BE2C (cell line): ENCODE measurements at regions not wholly inside any gene's neighbourhood (a gene's known extent, or its start where the extent isn't known, plus 50 kb on each side); places are given as distances from the start of the nearest gene placed in this dataset.

ENCODE experiments used
- DNase-seq: peaks from one replicate; pipeline ENCODE4 v3.0.0-alpha.2; 2020
- H3K27me3 ChIP-seq: fragments of 250-450 bp; sonication (Bioruptor Pico); 2 replicates; pipeline ENCODE4 v1.5.1; 2020; ENCODE audit warnings: mild to moderate bottlenecking
- H3K36me3 ChIP-seq: fragments of 250-450 bp; sonication (Bioruptor Pico); 2 replicates; pipeline ENCODE4 v1.5.1; 2020; ENCODE audit warnings: mild to moderate bottlenecking
- H3K4me1 ChIP-seq: fragments of 250-450 bp; sonication (Bioruptor Pico); 2 replicates; pipeline ENCODE4 v1.5.1; 2020
- H3K4me3 ChIP-seq: 2 replicates; pipeline ENCODE4 v1.5.1; 2011; ENCODE audit warnings: low read depth, low read length
- H3K9me3 ChIP-seq: fragments of 250-450 bp; sonication (Bioruptor Pico); 2 replicates; pipeline ENCODE4 v1.5.1; 2020
- TF ChIP-seq, protein P1 (sequence below): IDR thresholded peaks from 2 replicates; pipeline ENCODE4 v1.5.1; 2012; ENCODE audit warnings: mild to moderate bottlenecking, low read depth, low read length

DNA sequence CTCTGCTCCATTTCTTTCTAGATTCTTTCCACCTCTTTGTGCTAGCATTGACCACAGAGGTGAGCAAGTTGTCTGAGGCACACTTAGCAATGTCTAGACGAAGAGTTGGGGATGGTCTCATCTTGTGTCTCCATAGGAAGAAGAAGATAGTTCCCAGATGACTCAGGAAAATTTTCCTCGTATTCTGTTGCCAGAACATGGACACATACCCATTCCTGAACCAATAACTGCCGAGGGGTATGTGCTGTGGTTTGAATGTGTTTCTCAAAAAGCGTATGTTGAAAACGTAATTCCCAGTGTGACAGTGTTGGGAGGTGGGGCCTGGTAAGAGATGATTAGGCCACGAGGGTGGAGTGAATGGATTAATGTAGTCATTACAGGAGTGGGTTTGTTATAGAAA is 107.5 kb upstream of the GALNT15 start:
- no peaks in the 10 kb centered on the region for H3K9me3 ChIP-seq
- TF ChIP-seq, protein P1, sequence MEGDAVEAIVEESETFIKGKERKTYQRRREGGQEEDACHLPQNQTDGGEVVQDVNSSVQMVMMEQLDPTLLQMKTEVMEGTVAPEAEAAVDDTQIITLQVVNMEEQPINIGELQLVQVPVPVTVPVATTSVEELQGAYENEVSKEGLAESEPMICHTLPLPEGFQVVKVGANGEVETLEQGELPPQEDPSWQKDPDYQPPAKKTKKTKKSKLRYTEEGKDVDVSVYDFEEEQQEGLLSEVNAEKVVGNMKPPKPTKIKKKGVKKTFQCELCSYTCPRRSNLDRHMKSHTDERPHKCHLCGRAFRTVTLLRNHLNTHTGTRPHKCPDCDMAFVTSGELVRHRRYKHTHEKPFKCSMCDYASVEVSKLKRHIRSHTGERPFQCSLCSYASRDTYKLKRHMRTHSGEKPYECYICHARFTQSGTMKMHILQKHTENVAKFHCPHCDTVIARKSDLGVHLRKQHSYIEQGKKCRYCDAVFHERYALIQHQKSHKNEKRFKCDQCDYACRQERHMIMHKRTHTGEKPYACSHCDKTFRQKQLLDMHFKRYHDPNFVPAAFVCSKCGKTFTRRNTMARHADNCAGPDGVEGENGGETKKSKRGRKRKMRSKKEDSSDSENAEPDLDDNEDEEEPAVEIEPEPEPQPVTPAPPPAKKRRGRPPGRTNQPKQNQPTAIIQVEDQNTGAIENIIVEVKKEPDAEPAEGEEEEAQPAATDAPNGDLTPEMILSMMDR: no peak
- DNase-seq: no peak
- no peak overlapping the region for H3K4me3 ChIP-seq
- H3K27me3 ChIP-seq: no peaks in the 10 kb centered on the region
- peaks cover 3% of the 10 kb centered on the region for H3K4me1 ChIP-seq
- no peaks in the 10 kb centered on the region for H3K36me3 ChIP-seq

DNA sequence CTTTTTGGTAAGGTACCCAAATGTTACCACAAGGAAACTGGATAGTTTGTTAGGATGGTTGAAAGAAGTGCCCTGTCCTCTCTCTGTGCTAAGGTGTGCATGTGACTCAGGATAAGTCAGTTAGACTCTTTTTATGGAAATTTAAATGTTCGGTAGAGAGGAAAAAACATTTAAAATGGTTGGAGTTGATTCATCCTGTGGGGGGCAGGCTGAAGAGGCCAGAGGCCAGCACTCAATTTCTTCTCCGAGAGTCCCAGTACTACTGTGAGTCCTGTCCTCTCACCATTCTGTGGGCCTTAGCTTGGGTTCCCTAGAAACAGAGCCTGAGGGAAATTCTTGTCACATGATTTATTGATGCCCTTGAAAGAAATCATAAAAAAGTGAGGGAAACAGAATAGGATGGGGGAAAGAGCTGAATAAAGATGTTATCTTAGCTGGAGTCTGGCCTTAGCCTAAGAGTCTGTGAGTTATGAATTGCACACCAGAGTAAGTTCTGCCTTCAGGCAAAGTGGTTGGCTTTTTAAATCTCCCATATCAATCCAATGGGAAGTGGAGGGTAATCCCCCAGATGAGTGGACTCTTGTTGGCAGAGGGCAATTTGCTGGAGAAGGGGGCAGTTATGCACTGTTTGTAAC is 106.5 kb upstream of the GALNT15 start:
- H3K9me3 ChIP-seq: no peaks in the 10 kb centered on the region
- TF ChIP-seq, protein P1: no peak
- peaks cover 3% of the 10 kb centered on the region for H3K4me1 ChIP-seq
- H3K4me3 ChIP-seq: no peak overlapping the region
- no peaks in the 10 kb centered on the region for H3K36me3 ChIP-seq
- DNase-seq: peak; percentile 39
- no peaks in the 10 kb centered on the region for H3K27me3 ChIP-seq

DNA sequence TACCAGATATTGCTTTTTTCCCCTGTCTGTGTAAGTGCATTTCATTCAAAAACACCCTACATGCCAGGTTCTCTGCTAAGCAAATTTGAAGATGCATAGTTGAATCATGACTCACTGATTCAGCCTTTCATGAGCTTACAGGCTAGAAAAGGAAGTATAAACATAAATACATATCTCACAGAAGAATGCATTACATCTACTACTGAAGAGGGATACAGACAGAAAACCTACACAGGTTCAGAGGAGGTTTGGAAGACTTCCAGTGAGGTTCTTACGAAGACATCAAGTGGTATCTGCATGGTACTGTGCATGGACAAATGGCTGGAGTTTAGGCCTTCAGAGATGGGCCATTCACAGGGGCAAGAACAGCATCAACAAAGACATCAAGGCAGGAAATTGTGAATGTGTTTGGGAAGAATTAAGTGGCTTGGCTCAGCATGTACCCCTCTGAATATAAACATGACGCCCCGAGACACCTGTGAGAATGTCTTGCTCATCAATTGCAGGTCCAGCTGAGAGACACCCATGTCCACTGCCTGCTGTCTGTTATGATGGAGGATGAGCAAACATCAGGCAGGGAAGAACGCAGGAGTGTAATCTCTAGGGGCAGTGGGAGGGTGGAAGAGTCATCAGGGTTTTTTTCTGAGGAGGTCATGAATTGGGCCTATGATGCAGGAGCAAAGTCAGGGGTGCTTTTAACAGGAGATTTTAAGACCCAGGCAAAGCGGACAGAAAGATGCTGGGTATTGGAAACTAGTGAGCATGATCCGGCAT is 105.1 kb upstream of the GALNT15 start:
- no peak for DNase-seq
- H3K4me1 ChIP-seq: peaks cover 3% of the 10 kb centered on the region
- no peaks in the 10 kb centered on the region for H3K36me3 ChIP-seq
- TF ChIP-seq, protein P1: no peak
- H3K27me3 ChIP-seq: no peaks in the 10 kb centered on the region
- no peak overlapping the region for H3K4me3 ChIP-seq
- H3K9me3 ChIP-seq: no peaks in the 10 kb centered on the region

DNA sequence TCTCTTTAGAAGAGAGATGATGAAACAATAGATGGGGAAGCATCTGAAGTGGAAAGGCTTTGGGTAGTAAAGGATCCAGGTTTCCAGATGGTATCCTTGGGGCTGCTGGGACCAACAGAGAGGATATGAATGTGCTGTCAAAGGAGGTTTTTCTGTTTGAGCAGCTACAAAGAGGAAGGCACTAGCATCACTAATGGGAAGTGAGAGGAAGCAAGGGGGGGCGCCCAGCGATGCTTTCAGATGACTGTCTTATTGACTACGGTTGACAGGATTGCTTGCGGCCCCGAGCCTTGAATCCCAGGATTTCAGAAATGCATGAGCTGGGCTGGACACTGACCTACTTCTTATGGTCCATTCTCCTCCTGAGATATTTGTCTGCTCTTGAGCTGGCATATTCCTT is 103.8 kb upstream of the GALNT15 start:
- Histone ChIP-seq H3K4me3 (no peak overlapping the region), H3K36me3 (no peaks in the 10 kb centered on the region), H3K27me3 (no peaks in the 10 kb centered on the region), H3K9me3 (no peaks in the 10 kb centered on the region), H3K4me1 (peaks cover 3% of the 10 kb centered on the region)
- TF ChIP-seq, protein P1: no peak
- no peak for DNase-seq

DNA sequence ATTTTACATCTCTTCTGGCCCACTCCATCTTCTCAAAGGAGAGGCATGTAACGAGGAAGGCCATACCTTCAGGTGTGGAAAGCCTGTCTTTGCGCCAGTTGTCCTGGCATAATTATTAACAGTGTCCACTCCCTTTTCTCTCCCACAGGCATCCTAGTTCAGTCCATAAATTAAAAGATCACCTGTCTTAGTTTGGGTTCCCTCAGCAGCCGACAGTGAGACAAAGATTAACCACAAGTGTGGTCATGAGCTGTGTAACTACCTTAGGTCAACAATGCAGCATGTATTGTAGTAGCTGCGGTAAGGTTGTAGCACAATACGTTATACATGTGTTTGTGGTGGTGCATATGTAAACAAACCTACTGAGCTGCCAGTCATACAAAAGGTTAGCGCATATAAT is 103.3 kb upstream of the GALNT15 start:
- Histone ChIP-seq H3K9me3 (no peaks in the 10 kb centered on the region), H3K4me3 (no peak overlapping the region), H3K36me3 (no peaks in the 10 kb centered on the region), H3K27me3 (no peaks in the 10 kb centered on the region), H3K4me1 (peaks cover 3% of the 10 kb centered on the region)
- TF ChIP-seq, protein P1: no peak
- no peak for DNase-seq
